Liver (tissue), 3 donors: ENCODE measurements at regions not wholly inside any gene's neighbourhood (a gene's known extent, or its start where the extent isn't known, plus 50 kb on each side); places are given as distances from the start of the nearest gene placed in this dataset.

Source experiments
- ATF3 ChIP-seq: IDR thresholded peaks from 2 replicates; pipeline ENCODE4 v1.6.1; 2016; ENCODE audit warnings: antibody characterized with exemption
- FOXA1 ChIP-seq: IDR thresholded peaks from 2 replicates; pipeline ENCODE4 v1.6.1; 2016; ENCODE audit warnings: antibody characterized with exemption
- GABPA ChIP-seq, 2 donors: IDR thresholded peaks in 1 of 2; conservative IDR thresholded peaks in 1 of 2; 2 replicates each; pipeline ENCODE4 v1.6.1; 2016; ENCODE audit warnings: antibody characterized with exemption in 2 of 2, mild to moderate bottlenecking in 1 of 2, moderate library complexity in 1 of 2
- HNF4G ChIP-seq: IDR thresholded peaks from 2 replicates; pipeline ENCODE4 v1.6.1; 2016; ENCODE audit warnings: antibody characterized with exemption
- JUND ChIP-seq, 2 donors: IDR thresholded peaks; 2 replicates each; pipeline ENCODE4 v1.6.1; 2016; ENCODE audit warnings: antibody characterized with exemption in 2 of 2
- MAX ChIP-seq: IDR thresholded peaks from 2 replicates; pipeline ENCODE4 v1.6.1; 2016; ENCODE audit warnings: antibody characterized with exemption
- RAD21 ChIP-seq, 2 donors: IDR thresholded peaks; 2 replicates each; pipeline ENCODE4 v1.6.1; 2016; ENCODE audit warnings: antibody characterized with exemption in 2 of 2, mild to moderate bottlenecking in 2 of 2
- REST ChIP-seq: IDR thresholded peaks from 2 replicates; pipeline ENCODE4 v1.6.1; 2016; ENCODE audit warnings: antibody characterized with exemption, mild to moderate bottlenecking
- RXRA ChIP-seq, 2 donors: IDR thresholded peaks; 2 replicates each; pipeline ENCODE4 v1.6.1; 2017 to 2018; ENCODE audit warnings: antibody characterized with exemption in 2 of 2, mild to moderate bottlenecking in 1 of 2
- SP1 ChIP-seq: IDR thresholded peaks from 2 replicates; pipeline ENCODE4 v1.6.1; 2018; ENCODE audit warnings: antibody characterized with exemption, mild to moderate bottlenecking
- TAF1 ChIP-seq: conservative IDR thresholded peaks from 2 replicates; pipeline ENCODE4 v1.6.1; 2016; ENCODE audit warnings: antibody characterized with exemption, mild to moderate bottlenecking
- YY1 ChIP-seq: IDR thresholded peaks from 2 replicates; pipeline ENCODE4 v1.6.1; 2016; ENCODE audit warnings: antibody characterized with exemption, mild to moderate bottlenecking
- ZBTB33 ChIP-seq: IDR thresholded peaks from 2 replicates; pipeline ENCODE4 v1.6.1; 2016; ENCODE audit warnings: antibody characterized with exemption
- TF ChIP-seq, protein P1 (sequence below): fragments of 150-350 bp; IDR thresholded peaks from 2 replicates; pipeline ENCODE4 v1.5.1; 2017; ENCODE audit warnings: improper control_type of control experiment, low read depth, low read length; ENCODE audit not compliant: missing input control
- donor health status: healthy.
- donor health status: healthy.

- TF ChIP-seq, protein P1, sequence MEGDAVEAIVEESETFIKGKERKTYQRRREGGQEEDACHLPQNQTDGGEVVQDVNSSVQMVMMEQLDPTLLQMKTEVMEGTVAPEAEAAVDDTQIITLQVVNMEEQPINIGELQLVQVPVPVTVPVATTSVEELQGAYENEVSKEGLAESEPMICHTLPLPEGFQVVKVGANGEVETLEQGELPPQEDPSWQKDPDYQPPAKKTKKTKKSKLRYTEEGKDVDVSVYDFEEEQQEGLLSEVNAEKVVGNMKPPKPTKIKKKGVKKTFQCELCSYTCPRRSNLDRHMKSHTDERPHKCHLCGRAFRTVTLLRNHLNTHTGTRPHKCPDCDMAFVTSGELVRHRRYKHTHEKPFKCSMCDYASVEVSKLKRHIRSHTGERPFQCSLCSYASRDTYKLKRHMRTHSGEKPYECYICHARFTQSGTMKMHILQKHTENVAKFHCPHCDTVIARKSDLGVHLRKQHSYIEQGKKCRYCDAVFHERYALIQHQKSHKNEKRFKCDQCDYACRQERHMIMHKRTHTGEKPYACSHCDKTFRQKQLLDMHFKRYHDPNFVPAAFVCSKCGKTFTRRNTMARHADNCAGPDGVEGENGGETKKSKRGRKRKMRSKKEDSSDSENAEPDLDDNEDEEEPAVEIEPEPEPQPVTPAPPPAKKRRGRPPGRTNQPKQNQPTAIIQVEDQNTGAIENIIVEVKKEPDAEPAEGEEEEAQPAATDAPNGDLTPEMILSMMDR = no peak
- TF ChIP-seq RAD21 (IDR thresholded peaks at IDR 0.05) (no peak), TAF1 (no peak), JUND (IDR thresholded peaks at IDR 0.05) (no peak), YY1 (no peak), MAX (no peak), ATF3 (no peak), FOXA1 (no peak), SP1 (no peak), RXRA (IDR thresholded peaks at IDR 0.05) (no peak), REST (no peak), ZBTB33 (no peak), GABPA (IDR thresholded peaks at IDR 0.05 in 1 of 2, conservative IDR thresholded peaks at IDR 0.05 in 1 of 2) (no peak), HNF4G (no peak)
These were observed 247.7 kb downstream of the IPMK start for GRCh38 chr10:58019863-58020537.
